Vagina (tissue), 2 donors: ENCODE measurements at regions not wholly inside any gene's neighbourhood (a gene's known extent, or its start where the extent isn't known, plus 50 kb on each side); places are given as distances from the start of the nearest gene placed in this dataset.

Experiments used
- DNase-seq, 2 donors: peaks; one replicate each; pipeline ENCODE4 v3.0.0-alpha.2; 2017; ENCODE audit errors: extremely low spot score in 2 of 2
- H3K27ac ChIP-seq: fragments of 200-600 bp; sonication (generic); one replicate; pipeline ENCODE4 v1.5.1; 2019
- H3K27me3 ChIP-seq: fragments of 200-600 bp; sonication (generic); one replicate; pipeline ENCODE4 v1.5.1; 2019
- H3K36me3 ChIP-seq, 2 donors: fragments of 200-600 bp; sonication (generic); one replicate each; pipeline ENCODE4 v1.5.1; 2017 to 2019
- H3K4me1 ChIP-seq: fragments of 200-600 bp; sonication (generic); one replicate; pipeline ENCODE4 v1.5.1; 2019
- H3K4me3 ChIP-seq, 2 donors: fragments of 200-600 bp; sonication (generic); 1 replicate in 1 of 2; 2 replicates in 1 of 2; pipeline ENCODE4 v1.5.1; 2016 to 2019
- H3K9me3 ChIP-seq: fragments of 200-600 bp; sonication (generic); one replicate; pipeline ENCODE4 v1.5.1; 2019
- POLR2A ChIP-seq, 2 donors: fragments of 450-650 bp; IDR thresholded peaks; one replicate each; pipeline ENCODE4 v1.6.1; 2017; ENCODE audit warnings: antibody characterized with exemption in 2 of 2, mild to moderate bottlenecking in 2 of 2, moderate library complexity in 2 of 2
- POLR2AphosphoS5 ChIP-seq, 2 donors: sonication (generic); formaldehyde crosslinking; IDR thresholded peaks; one replicate each; pipeline ENCODE4 v1.9.0; 2017; ENCODE audit warnings: antibody characterized with exemption in 2 of 2, mild to moderate bottlenecking in 2 of 2, low read depth in 1 of 2; ENCODE audit not compliant: insufficient read depth in 1 of 2
- intact Hi-C: fragments of 100-400 bp; cut with DNase I; formaldehyde crosslinking; loops from one replicate; pipeline ENCODE4 v1.15.1; 2023
- TF ChIP-seq, protein P1 (sequence below), 3 experiments: fragments of 450-650 bp in 2 of 3; fragments of 200-600 bp in 1 of 3; sonication (generic) in 1 of 3; IDR thresholded peaks; one replicate each; pipeline ENCODE4 v1.5.1; 2017 to 2019; ENCODE audit warnings: antibody characterized with exemption in 3 of 3, mild to moderate bottlenecking in 2 of 3, moderate library complexity in 2 of 3

DNA sequence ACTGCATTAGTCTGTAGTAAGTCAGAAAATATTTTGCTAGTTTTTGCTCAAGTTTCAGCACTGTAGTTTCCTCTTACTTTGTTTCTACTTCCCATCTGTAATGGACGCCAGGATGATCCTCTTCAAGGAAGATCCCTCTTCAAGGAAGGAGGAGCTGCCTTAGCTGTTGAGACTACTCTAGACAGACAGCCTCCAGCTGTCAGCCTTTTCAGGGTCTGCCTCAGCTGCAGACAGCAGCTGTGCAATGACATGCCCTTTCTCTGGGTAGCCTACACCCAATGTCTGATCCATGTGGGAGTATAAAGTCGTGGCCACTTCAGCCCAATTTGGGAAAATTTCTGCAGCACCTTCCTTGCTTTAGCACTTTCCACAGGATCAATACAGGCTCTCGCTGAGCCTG, 281.0 kb upstream of the MAOA start:
- no peak overlapping the region for H3K4me3 ChIP-seq
- no peaks in the 10 kb centered on the region for H3K9me3 ChIP-seq
- intact Hi-C loops: no loop called here
- H3K27ac ChIP-seq: no peak overlapping the region
- H3K4me1 ChIP-seq: no peaks in the 10 kb centered on the region
- TF ChIP-seq, protein P1, sequence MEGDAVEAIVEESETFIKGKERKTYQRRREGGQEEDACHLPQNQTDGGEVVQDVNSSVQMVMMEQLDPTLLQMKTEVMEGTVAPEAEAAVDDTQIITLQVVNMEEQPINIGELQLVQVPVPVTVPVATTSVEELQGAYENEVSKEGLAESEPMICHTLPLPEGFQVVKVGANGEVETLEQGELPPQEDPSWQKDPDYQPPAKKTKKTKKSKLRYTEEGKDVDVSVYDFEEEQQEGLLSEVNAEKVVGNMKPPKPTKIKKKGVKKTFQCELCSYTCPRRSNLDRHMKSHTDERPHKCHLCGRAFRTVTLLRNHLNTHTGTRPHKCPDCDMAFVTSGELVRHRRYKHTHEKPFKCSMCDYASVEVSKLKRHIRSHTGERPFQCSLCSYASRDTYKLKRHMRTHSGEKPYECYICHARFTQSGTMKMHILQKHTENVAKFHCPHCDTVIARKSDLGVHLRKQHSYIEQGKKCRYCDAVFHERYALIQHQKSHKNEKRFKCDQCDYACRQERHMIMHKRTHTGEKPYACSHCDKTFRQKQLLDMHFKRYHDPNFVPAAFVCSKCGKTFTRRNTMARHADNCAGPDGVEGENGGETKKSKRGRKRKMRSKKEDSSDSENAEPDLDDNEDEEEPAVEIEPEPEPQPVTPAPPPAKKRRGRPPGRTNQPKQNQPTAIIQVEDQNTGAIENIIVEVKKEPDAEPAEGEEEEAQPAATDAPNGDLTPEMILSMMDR (IDR thresholded peaks at IDR 0.05): no peak
- TF ChIP-seq POLR2A (IDR thresholded peaks at IDR 0.05) (no peak), POLR2AphosphoS5 (IDR thresholded peaks at IDR 0.05; ENCODE audit: insufficient read depth in 1 of 2, low read depth in 1 of 2) (no peak)
- H3K27me3 ChIP-seq: no peaks in the 10 kb centered on the region
- H3K36me3 ChIP-seq: no peaks in the 10 kb centered on the region
- no peak for DNase-seq

DNA sequence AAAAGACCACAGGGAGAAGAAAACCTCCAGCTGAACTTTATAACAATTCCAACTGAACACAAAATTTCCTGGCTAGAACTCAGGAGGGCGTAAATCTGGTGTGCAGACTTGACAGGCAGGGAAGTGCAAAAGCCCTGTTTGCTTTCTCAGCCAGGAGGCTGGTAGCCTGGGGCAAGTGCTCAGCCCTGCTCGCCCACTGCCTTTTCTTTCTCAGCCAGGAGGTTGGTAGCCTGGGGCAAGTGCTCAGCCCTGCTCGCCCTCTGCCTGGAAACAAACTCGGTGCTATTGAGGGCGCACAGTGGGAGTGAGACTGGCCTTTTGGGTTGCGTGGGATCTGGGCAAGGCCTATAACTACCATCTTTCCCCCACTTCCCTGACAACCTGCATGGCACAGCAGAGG, 275.4 kb upstream of the MAOA start:
- intact Hi-C loops: no loop called here
- no peaks in the 10 kb centered on the region for H3K27me3 ChIP-seq
- H3K4me1 ChIP-seq: no peaks in the 10 kb centered on the region
- no peak for TF ChIP-seq POLR2A (IDR thresholded peaks at IDR 0.05)
- no peak for TF ChIP-seq POLR2AphosphoS5 (IDR thresholded peaks at IDR 0.05; ENCODE audit: insufficient read depth in 1 of 2, low read depth in 1 of 2)
- TF ChIP-seq, protein P1 (IDR thresholded peaks at IDR 0.05): no peak
- no peak for DNase-seq
- no peak overlapping the region for H3K4me3 ChIP-seq
- no peaks in the 10 kb centered on the region for H3K9me3 ChIP-seq
- no peak overlapping the region for H3K27ac ChIP-seq
- H3K36me3 ChIP-seq: no peaks in the 10 kb centered on the region

DNA sequence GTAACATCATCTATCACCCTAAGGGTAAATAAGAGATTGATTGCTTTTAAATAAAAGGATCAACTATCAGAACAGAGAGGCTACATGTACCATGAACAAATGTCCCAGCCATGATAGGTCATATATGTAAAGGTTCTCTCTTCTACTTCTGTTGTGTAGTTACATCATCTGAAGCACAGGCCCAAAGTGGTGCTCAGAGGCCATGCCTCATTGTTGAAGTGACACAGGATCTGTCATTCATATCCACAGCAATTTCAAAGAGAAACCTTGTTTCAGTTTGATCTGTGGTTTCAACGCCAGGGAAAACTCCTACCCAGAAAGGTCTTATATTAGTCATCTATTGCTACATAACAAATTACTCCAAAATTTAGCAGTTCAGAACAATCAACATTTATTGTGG, 269.2 kb upstream of the MAOA start:
- Histone ChIP-seq H3K4me3 (no peak overlapping the region), H3K27ac (no peak overlapping the region), H3K4me1 (no peaks in the 10 kb centered on the region), H3K36me3 (no peaks in the 10 kb centered on the region), H3K27me3 (no peaks in the 10 kb centered on the region), H3K9me3 (no peaks in the 10 kb centered on the region)
- TF ChIP-seq POLR2A (IDR thresholded peaks at IDR 0.05): no peak
- TF ChIP-seq, protein P1 (IDR thresholded peaks at IDR 0.05): no peak
- no peak for TF ChIP-seq POLR2AphosphoS5 (IDR thresholded peaks at IDR 0.05; ENCODE audit: insufficient read depth in 1 of 2, low read depth in 1 of 2)
- no peak for DNase-seq
- intact Hi-C loops: no loop called here

DNA sequence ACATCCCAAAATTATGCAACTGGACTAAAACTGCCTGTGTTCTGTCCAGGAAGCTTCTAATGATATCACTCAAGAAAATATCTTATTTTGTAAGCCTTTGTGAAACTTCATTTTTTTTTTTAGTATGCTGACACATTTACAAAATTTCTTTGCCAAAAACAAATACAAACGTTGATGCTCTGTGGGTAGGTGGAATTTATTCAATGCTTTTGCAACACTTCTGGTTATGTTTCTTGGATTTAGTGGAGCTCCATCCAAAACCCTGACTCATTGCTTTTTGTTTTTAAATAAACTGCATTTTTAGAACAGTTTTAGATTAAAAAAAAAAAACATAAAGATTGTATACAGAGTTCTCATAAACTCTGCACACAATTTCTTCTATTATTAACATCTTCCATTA, 250.9 kb upstream of the MAOA start:
- Histone ChIP-seq H3K9me3 (no peaks in the 10 kb centered on the region), H3K27ac (no peak overlapping the region), H3K4me3 (no peak overlapping the region), H3K4me1 (no peaks in the 10 kb centered on the region), H3K36me3 (no peaks in the 10 kb centered on the region), H3K27me3 (no peaks in the 10 kb centered on the region)
- no peak for TF ChIP-seq POLR2A (IDR thresholded peaks at IDR 0.05)
- DNase-seq: no peak
- intact Hi-C loops: no loop called here

DNA sequence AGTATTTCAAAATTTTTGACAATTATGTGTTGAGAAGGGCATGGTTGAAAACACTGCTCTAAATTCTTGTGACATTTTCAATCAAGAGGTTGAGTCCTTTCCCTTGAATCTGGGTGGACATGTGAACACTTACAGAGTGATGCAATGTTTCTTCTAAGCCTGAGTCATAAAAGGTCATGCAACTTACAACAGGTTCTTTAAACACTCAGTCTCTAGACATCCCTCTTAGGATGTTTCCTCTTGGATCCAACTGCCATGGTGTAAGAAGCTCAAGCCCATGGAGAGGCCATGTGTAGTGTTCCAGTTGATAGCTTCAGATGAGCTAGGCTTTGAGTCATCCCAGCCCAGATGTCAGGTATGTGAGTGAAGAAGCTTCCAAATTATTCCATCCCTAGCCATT, 232.2 kb upstream of the MAOA start:
- no peaks in the 10 kb centered on the region for H3K9me3 ChIP-seq
- no peaks in the 10 kb centered on the region for H3K27me3 ChIP-seq
- no peak overlapping the region for H3K4me3 ChIP-seq
- TF ChIP-seq POLR2A (IDR thresholded peaks at IDR 0.05) (no peak), POLR2AphosphoS5 (IDR thresholded peaks at IDR 0.05; ENCODE audit: insufficient read depth in 1 of 2, low read depth in 1 of 2) (no peak)
- TF ChIP-seq, protein P1 (IDR thresholded peaks at IDR 0.05): no peak
- H3K27ac ChIP-seq: no peak overlapping the region
- no peak for DNase-seq
- H3K36me3 ChIP-seq: no peaks in the 10 kb centered on the region
- no peaks in the 10 kb centered on the region for H3K4me1 ChIP-seq
- intact Hi-C loops: no loop called here

DNA sequence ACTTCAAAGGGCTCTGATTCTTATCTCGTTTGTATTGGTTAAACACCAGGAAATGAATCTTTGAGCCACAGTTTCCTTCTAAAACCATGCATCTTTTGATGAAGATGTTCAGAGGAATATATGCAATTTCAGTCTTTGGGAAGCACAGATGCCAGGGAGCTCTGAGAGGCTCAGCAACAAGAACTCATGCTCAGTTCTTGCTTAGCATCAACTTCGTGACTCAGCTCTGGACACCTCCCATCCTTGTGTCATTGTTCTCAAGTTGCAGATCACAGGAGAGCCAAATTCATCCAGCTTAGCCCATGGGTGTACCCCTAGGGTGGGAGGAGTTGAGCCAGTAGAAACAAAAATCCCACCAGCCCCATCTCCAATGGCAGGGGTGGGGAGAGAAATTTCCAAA, 219.6 kb upstream of the MAOA start:
- no peak overlapping the region for H3K27ac ChIP-seq
- H3K27me3 ChIP-seq: no peaks in the 10 kb centered on the region
- DNase-seq: no peak
- intact Hi-C loops: no loop called here
- no peaks in the 10 kb centered on the region for H3K9me3 ChIP-seq
- TF ChIP-seq, protein P1 (IDR thresholded peaks at IDR 0.05): no peak
- TF ChIP-seq POLR2AphosphoS5 (IDR thresholded peaks at IDR 0.05; ENCODE audit: insufficient read depth in 1 of 2, low read depth in 1 of 2) (no peak), POLR2A (IDR thresholded peaks at IDR 0.05) (no peak)
- H3K4me3 ChIP-seq: no peak overlapping the region
- H3K4me1 ChIP-seq: no peaks in the 10 kb centered on the region
- H3K36me3 ChIP-seq: no peaks in the 10 kb centered on the region
